ENCODE measurements at regions not wholly inside any gene's neighbourhood (a gene's known extent, or its start where the extent isn't known, plus 50 kb on each side); places are given as distances from the start of the nearest gene placed in this dataset.

GRCh38 chr6:121794630-121795029 is 359.2 kb downstream of the GJA1 start:
- TF ChIP-seq, protein P1, sequence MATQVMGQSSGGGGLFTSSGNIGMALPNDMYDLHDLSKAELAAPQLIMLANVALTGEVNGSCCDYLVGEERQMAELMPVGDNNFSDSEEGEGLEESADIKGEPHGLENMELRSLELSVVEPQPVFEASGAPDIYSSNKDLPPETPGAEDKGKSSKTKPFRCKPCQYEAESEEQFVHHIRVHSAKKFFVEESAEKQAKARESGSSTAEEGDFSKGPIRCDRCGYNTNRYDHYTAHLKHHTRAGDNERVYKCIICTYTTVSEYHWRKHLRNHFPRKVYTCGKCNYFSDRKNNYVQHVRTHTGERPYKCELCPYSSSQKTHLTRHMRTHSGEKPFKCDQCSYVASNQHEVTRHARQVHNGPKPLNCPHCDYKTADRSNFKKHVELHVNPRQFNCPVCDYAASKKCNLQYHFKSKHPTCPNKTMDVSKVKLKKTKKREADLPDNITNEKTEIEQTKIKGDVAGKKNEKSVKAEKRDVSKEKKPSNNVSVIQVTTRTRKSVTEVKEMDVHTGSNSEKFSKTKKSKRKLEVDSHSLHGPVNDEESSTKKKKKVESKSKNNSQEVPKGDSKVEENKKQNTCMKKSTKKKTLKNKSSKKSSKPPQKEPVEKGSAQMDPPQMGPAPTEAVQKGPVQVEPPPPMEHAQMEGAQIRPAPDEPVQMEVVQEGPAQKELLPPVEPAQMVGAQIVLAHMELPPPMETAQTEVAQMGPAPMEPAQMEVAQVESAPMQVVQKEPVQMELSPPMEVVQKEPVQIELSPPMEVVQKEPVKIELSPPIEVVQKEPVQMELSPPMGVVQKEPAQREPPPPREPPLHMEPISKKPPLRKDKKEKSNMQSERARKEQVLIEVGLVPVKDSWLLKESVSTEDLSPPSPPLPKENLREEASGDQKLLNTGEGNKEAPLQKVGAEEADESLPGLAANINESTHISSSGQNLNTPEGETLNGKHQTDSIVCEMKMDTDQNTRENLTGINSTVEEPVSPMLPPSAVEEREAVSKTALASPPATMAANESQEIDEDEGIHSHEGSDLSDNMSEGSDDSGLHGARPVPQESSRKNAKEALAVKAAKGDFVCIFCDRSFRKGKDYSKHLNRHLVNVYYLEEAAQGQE (IDR thresholded peaks at IDR 0.05; ENCODE audit: insufficient read depth in 1 of 2, low read depth in 2 of 2, low read length in 2 of 2), result no peak
- TF ChIP-seq POLR2AphosphoS5 (IDR thresholded peaks at IDR 0.05; ENCODE audit: low read depth, low read length) (no peak), SIN3A (IDR thresholded peaks at IDR 0.05; ENCODE audit: borderline replicate concordance, insufficient read depth, low read length) (no peak), TAF1 (IDR thresholded peaks at IDR 0.05; ENCODE audit: borderline replicate concordance, insufficient read depth, low read length) (no peak)

Measured in PFSK-1 (cell line).